Smooth muscle cell of the brain vasculature (primary cell): ENCODE measurements at regions not wholly inside any gene's neighbourhood (a gene's known extent, or its start where the extent isn't known, plus 50 kb on each side); places are given as distances from the start of the nearest gene placed in this dataset.
"Not testable (repeated sequence)": the region's sequence is repeated elsewhere in the genome, so short reads cannot be mapped to it uniquely, and the experiment has no call there.

Experiments
- DNase-seq: peaks from one replicate; pipeline ENCODE4 v3.0.0-alpha.2; 2012; ENCODE audit warnings: low read depth, low spot score

GRCh38 chr13:73809561-73809960 is 324.6 kb downstream of the KLF12 start:
- DNase-seq = peak; percentile 9

- DNase-seq = no peak
Observed at GRCh38 chr13:73808318-73808717, 325.9 kb downstream of the KLF12 start.

- not testable (repeated sequence) for DNase-seq
Observed at GRCh38 chr13:73805326-73805958, 328.8 kb downstream of the KLF12 start.

- DNase-seq = no peak
Observed at GRCh38 chr13:73803997-73804396, 330.2 kb downstream of the KLF12 start.

GRCh38 chr13:73800011-73800410 is 334.2 kb downstream of the KLF12 start:
- no peak for DNase-seq

- no peak for DNase-seq
Observed at GRCh38 chr13:73794755-73795154, 339.4 kb downstream of the KLF12 start.

- DNase-seq = no peak
Observed at GRCh38 chr13:73793361-73793760, 340.8 kb downstream of the KLF12 start.

- no peak for DNase-seq
Observed at GRCh38 chr13:73792796-73793195, 341.4 kb downstream of the KLF12 start.

GRCh38 chr13:73782450-73783449 is 351.5 kb downstream of the KLF12 start:
- no peak for DNase-seq

GRCh38 chr13:73781384-73781783 is 352.8 kb downstream of the KLF12 start:
- DNase-seq = no peak

- no peak for DNase-seq
Observed at GRCh38 chr13:73779881-73780280, 354.3 kb downstream of the KLF12 start.

GRCh38 chr13:73778242-73778864 is 355.9 kb downstream of the KLF12 start:
- DNase-seq = no peak

GRCh38 chr13:73777134-73777533 is 357.1 kb downstream of the KLF12 start:
- no peak for DNase-seq

GRCh38 chr13:73776151-73776785 is 357.9 kb downstream of the KLF12 start:
- no peak for DNase-seq

GRCh38 chr13:73773168-73773549 is 361.0 kb downstream of the KLF12 start:
- no peak for DNase-seq

- no peak for DNase-seq
Observed at GRCh38 chr13:73772449-73773167, 361.6 kb downstream of the KLF12 start.

GRCh38 chr13:73767747-73768315 is 366.4 kb downstream of the KLF12 start:
- no peak for DNase-seq

GRCh38 chr13:73767191-73767741 is 366.9 kb downstream of the KLF12 start:
- DNase-seq = no peak

- DNase-seq = peak; percentile 69
Observed at GRCh38 chr13:73765651-73766384, 368.4 kb downstream of the KLF12 start.

GRCh38 chr13:73759434-73759833 is 374.8 kb downstream of the KLF12 start:
- DNase-seq = no peak
